ENCODE measurements at regions not wholly inside any gene's neighbourhood (a gene's known extent, or its start where the extent isn't known, plus 50 kb on each side); places are given as distances from the start of the nearest gene placed in this dataset.

DNA sequence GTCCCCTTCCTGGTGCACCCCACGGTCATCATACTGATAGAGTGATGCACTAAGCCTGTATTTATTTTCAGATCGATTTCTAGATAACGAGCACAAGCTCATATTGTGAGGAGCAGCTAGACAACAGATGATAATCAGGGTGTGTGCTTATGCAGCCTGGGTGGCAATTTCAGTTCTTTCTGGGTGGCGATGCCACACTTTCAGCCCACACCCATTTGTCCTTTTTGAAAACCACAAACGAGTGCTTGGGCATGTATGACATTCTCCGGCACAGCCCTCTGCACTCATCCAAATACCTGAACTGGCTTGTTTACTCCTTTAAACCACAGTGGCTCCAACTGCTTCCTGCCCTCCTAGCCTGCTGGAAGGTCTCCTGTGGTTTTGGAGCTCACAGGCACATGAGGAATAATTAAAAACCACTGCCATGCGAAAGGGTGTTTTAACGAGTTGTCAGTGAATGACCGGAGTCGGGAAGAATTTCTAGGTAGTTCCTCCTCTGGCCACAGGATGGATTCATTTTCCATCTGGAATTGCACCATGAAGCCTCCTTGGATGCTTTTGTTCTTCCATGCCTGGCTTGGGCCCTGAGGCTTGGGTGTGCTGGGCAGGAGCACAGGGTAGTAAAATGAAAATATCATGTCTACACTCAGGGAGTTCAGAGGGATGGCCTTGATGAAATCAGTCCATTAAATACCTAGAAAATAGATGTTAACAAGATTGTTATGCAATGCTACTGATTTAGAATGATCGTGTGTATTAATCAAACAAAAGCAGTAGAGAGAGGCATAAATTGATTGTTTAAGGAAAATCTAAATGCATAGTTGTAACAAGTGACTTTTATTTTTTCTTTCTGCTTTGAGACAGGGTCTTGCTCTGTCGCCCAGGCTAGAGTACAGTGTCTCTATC lies 52.4 kb upstream of the ITGB1 start (continued):
- peak; percentile 7 to 62 (median 61) for TF ChIP-seq CTCF (IDR thresholded peaks at IDR 0.05; ENCODE audit: control extremely low read depth in 1 of 3, insufficient read depth in 1 of 3, low read depth in 1 of 3, low read length in 3 of 3)
- TF ChIP-seq ZNF274 (IDR thresholded peaks at IDR 0.05; ENCODE audit: borderline replicate concordance, extremely low read depth, low read length) = no peak
- no peak for TF ChIP-seq HDAC2 (IDR thresholded peaks at IDR 0.05; ENCODE audit: borderline replicate concordance in 1 of 2, low read depth in 2 of 2, low read length in 2 of 2)

Measured in H1 (cell line).